ENCODE measurements at regions not wholly inside any gene's neighbourhood (a gene's known extent, or its start where the extent isn't known, plus 50 kb on each side); places are given as distances from the start of the nearest gene placed in this dataset.

DNA sequence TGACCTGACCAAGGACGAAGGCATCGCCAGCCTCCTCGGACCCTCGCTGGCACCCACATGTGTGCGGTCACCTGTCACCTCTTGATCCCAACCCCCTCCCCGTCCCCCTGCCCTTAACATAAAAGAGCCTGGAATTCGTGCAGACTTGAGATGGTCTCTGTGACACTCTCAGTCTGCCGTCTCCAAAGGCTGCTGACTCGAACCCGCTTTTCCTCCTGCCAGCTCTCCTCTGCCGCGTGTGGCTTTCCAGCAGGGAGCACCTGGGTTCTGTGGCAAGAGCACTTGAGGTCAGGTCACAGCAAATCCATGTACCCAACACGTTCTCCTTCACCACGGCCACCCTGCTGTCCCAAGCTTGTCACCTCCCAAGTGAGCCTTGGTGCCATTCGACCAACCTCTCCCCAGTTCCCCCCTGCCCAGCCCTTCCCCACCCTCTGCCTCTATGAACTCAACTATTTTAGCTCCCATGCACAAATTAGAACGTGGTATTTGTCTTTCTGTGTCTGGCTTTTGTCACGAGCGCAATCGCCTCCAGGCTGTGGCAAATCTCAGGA is 207.6 kb downstream of the BRD1 start:
- TF ChIP-seq, protein P1, sequence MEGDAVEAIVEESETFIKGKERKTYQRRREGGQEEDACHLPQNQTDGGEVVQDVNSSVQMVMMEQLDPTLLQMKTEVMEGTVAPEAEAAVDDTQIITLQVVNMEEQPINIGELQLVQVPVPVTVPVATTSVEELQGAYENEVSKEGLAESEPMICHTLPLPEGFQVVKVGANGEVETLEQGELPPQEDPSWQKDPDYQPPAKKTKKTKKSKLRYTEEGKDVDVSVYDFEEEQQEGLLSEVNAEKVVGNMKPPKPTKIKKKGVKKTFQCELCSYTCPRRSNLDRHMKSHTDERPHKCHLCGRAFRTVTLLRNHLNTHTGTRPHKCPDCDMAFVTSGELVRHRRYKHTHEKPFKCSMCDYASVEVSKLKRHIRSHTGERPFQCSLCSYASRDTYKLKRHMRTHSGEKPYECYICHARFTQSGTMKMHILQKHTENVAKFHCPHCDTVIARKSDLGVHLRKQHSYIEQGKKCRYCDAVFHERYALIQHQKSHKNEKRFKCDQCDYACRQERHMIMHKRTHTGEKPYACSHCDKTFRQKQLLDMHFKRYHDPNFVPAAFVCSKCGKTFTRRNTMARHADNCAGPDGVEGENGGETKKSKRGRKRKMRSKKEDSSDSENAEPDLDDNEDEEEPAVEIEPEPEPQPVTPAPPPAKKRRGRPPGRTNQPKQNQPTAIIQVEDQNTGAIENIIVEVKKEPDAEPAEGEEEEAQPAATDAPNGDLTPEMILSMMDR (IDR thresholded peaks at IDR 0.05; ENCODE audit: insufficient read depth, low read length, poor library complexity, severe bottlenecking), result no peak
- TF ChIP-seq EZH2phosphoT487 (conservative IDR thresholded peaks at IDR 0.05; ENCODE audit: low read length), result no peak
